ENCODE measurements at regions not wholly inside any gene's neighbourhood (a gene's known extent, or its start where the extent isn't known, plus 50 kb on each side); places are given as distances from the start of the nearest gene placed in this dataset.

- Histone ChIP-seq H3K9me3 (ENCODE audit: control insufficient read depth, insufficient read depth, low read depth, low read length) (no peaks in the 10 kb centered on the region), H3K4me1 (ENCODE audit: control insufficient read depth, extremely low read depth, insufficient read depth, low read length) (peaks cover 8% of the 10 kb centered on the region), H3K27me3 (ENCODE audit: control insufficient read depth, insufficient read depth, low read length) (no peaks in the 10 kb centered on the region), H2AFZ (ENCODE audit: low read length) (no peak overlapping the region), H4K20me1 (ENCODE audit: control insufficient read depth, extremely low read depth, insufficient read depth, low read length) (no peaks in the 10 kb centered on the region), H3K4me3 (replicated peaks in 1 of 4; ENCODE audit: control extremely low read depth in 1 of 4, insufficient read depth in 1 of 4, low read depth in 3 of 4, low read length in 4 of 4) (no peak overlapping the region), H3K27ac (ENCODE audit: insufficient read depth, low read length) (no peak overlapping the region), H3K9ac (ENCODE audit: insufficient read depth, low read length) (no peak overlapping the region), H3K79me2 (ENCODE audit: control insufficient read depth, insufficient read depth, low read length) (no peaks in the 10 kb centered on the region), H3K4me2 (ENCODE audit: extremely low read depth, insufficient read depth, low read length) (no peak overlapping the region), H3K36me3 (ENCODE audit: control insufficient read depth, insufficient read depth, low read length) (no peaks in the 10 kb centered on the region)
- TF ChIP-seq CTCF (conservative IDR thresholded peaks at IDR 0.05 in 1 of 2, IDR thresholded peaks at IDR 0.05 in 1 of 2; ENCODE audit: low read depth in 1 of 2, low read length in 2 of 2) (no peak), EZH2 (IDR thresholded peaks at IDR 0.05; ENCODE audit: low read length, missing control alignments) (no peak)
- DNase-seq (ENCODE audit: low read depth in 2 of 2) = no peak
Measured at GRCh38 chr17:72400488-72400827, 279.6 kb downstream of the SOX9 start.

- no peak overlapping the region for H3K4me2 ChIP-seq (ENCODE audit: extremely low read depth, insufficient read depth, low read length)
- DNase-seq (ENCODE audit: low read depth in 2 of 2) = no peak
- no peak for TF ChIP-seq EZH2 (IDR thresholded peaks at IDR 0.05; ENCODE audit: low read length, missing control alignments)
- no peak for TF ChIP-seq CTCF (conservative IDR thresholded peaks at IDR 0.05 in 1 of 2, IDR thresholded peaks at IDR 0.05 in 1 of 2; ENCODE audit: low read depth in 1 of 2, low read length in 2 of 2)
- no peaks in the 10 kb centered on the region for H3K27me3 ChIP-seq (ENCODE audit: control insufficient read depth, insufficient read depth, low read length)
- no peak overlapping the region for H3K9ac ChIP-seq (ENCODE audit: insufficient read depth, low read length)
- no peaks in the 10 kb centered on the region for H3K9me3 ChIP-seq (ENCODE audit: control insufficient read depth, insufficient read depth, low read depth, low read length)
- no peaks in the 10 kb centered on the region for H3K36me3 ChIP-seq (ENCODE audit: control insufficient read depth, insufficient read depth, low read length)
- H3K4me3 ChIP-seq (replicated peaks in 1 of 4; ENCODE audit: control extremely low read depth in 1 of 4, insufficient read depth in 1 of 4, low read depth in 3 of 4, low read length in 4 of 4) = no peak overlapping the region
- H4K20me1 ChIP-seq (ENCODE audit: control insufficient read depth, extremely low read depth, insufficient read depth, low read length) = no peaks in the 10 kb centered on the region
- no peaks in the 10 kb centered on the region for H3K79me2 ChIP-seq (ENCODE audit: control insufficient read depth, insufficient read depth, low read length)
- no peak overlapping the region for H2AFZ ChIP-seq (ENCODE audit: low read length)
- H3K4me1 ChIP-seq (ENCODE audit: control insufficient read depth, extremely low read depth, insufficient read depth, low read length) = peaks cover 8% of the 10 kb centered on the region
- no peak overlapping the region for H3K27ac ChIP-seq (ENCODE audit: insufficient read depth, low read length)
Measured at GRCh38 chr17:72400863-72401262, 280.0 kb downstream of the SOX9 start.

GRCh38 chr17:72401883-72402726 lies 281.3 kb downstream of the SOX9 start:
- DNase-seq (ENCODE audit: low read depth in 2 of 2) = no peak
- Histone ChIP-seq H3K4me1 (ENCODE audit: control insufficient read depth, extremely low read depth, insufficient read depth, low read length) (peaks cover 10% of the 10 kb centered on the region), H3K27me3 (ENCODE audit: control insufficient read depth, insufficient read depth, low read length) (no peaks in the 10 kb centered on the region), H3K36me3 (ENCODE audit: control insufficient read depth, insufficient read depth, low read length) (no peaks in the 10 kb centered on the region), H2AFZ (ENCODE audit: low read length) (no peak overlapping the region), H3K27ac (ENCODE audit: insufficient read depth, low read length) (no peak overlapping the region), H3K4me3 (replicated peaks in 1 of 4; ENCODE audit: control extremely low read depth in 1 of 4, insufficient read depth in 1 of 4, low read depth in 3 of 4, low read length in 4 of 4) (no peak overlapping the region), H3K9ac (ENCODE audit: insufficient read depth, low read length) (no peak overlapping the region), H3K79me2 (ENCODE audit: control insufficient read depth, insufficient read depth, low read length) (no peaks in the 10 kb centered on the region), H3K9me3 (ENCODE audit: control insufficient read depth, insufficient read depth, low read depth, low read length) (no peaks in the 10 kb centered on the region), H4K20me1 (ENCODE audit: control insufficient read depth, extremely low read depth, insufficient read depth, low read length) (no peaks in the 10 kb centered on the region), H3K4me2 (ENCODE audit: extremely low read depth, insufficient read depth, low read length) (no peak overlapping the region)
- TF ChIP-seq CTCF (conservative IDR thresholded peaks at IDR 0.05 in 1 of 2, IDR thresholded peaks at IDR 0.05 in 1 of 2; ENCODE audit: low read depth in 1 of 2, low read length in 2 of 2) (no peak), EZH2 (IDR thresholded peaks at IDR 0.05; ENCODE audit: low read length, missing control alignments) (no peak)

Data from fibroblast of lung (primary cell).